Erythroblast (primary cell): ENCODE measurements at regions not wholly inside any gene's neighbourhood (a gene's known extent, or its start where the extent isn't known, plus 50 kb on each side); places are given as distances from the start of the nearest gene placed in this dataset.
"Not testable (repeated sequence)": the region's sequence is repeated elsewhere in the genome, so short reads cannot be mapped to it uniquely, and the experiment has no call there.

Experiments used
- GATA1 ChIP-seq: IDR thresholded peaks from 2 replicates; pipeline ENCODE4 v1.6.1; 2011; ENCODE audit warnings: low read depth, mild to moderate bottlenecking, control low read depth, low read length, moderate library complexity
- POLR2A ChIP-seq: IDR thresholded peaks from 2 replicates; pipeline ENCODE4 v1.6.1; 2011; ENCODE audit warnings: mild to moderate bottlenecking, low read length

- TF ChIP-seq POLR2A, GATA1: not testable (repeated sequence)
These were observed 204.0 kb downstream of the NPIPA7 start for GRCh38 chr16:16582916-16583315.
